Endothelial cell of umbilical vein (primary cell): ENCODE measurements at regions not wholly inside any gene's neighbourhood (a gene's known extent, or its start where the extent isn't known, plus 50 kb on each side); places are given as distances from the start of the nearest gene placed in this dataset.

Experiments
- BruUV-seq: library from RNA; stranded (reverse); fragments of 400-500 nt; replicated peaks from 2 replicates; lab custom pipeline; 2021; lab: Mats Ljungman, UMichigan
- CTCF ChIA-PET: fragments of 300-600, 350-600 bp; sonication (Branson Sonifier 250); formaldehyde crosslinking; loops from one replicate; lab custom pipeline; 2021; ENCODE audit warnings: antibody characterized with exemption, inconsistent platforms; lab: Charles Lee
- POLR2A ChIA-PET: fragments of 300-600, 350-600 bp; sonication (Branson Sonifier 250); formaldehyde crosslinking; loops from one replicate; lab custom pipeline; 2021; ENCODE audit warnings: antibody characterized with exemption, inconsistent platforms; lab: Charles Lee
- DNase-seq: peaks from one replicate; pipeline ENCODE4 v3.0.0-alpha.2; 2011; ENCODE audit warnings: low read depth, low spot score
- FAIRE-seq: peaks from 2 replicates; lab custom pipeline; 2011; peaks lifted over from hg19 to GRCh38; lab: Jason Lieb, UNC
- H2AFZ ChIP-seq: 2 replicates; pipeline ENCODE4 v1.6.0; 2012; ENCODE audit warnings: low read depth, low read length, control low read depth, inconsistent platforms
- H3K27ac ChIP-seq: 2 replicates; pipeline ENCODE4 v1.5.1; 2011; ENCODE audit warnings: low read depth, mild to moderate bottlenecking, control low read depth, low read length, moderate library complexity; ENCODE audit not compliant: insufficient read depth
- H3K27me3 ChIP-seq, 2 experiments: 2 replicates each; pipeline versions ENCODE4 v1.6.0 to v1.6.1; 2011; ENCODE audit warnings: low read length in 2 of 2, mixed read lengths in 1 of 2; ENCODE audit not compliant: control insufficient read depth in 2 of 2, insufficient read depth in 2 of 2
- H3K36me3 ChIP-seq, 2 experiments: 2 replicates in 1 of 2; 3 replicates in 1 of 2; pipeline ENCODE4 v1.5.1; 2011; ENCODE audit warnings: low read length in 2 of 2, mild to moderate bottlenecking in 1 of 2, moderate library complexity in 1 of 2; ENCODE audit not compliant: control insufficient read depth in 2 of 2, insufficient read depth in 2 of 2; ENCODE audit errors: extremely low read depth in 1 of 2
- H3K4me1 ChIP-seq: 3 replicates; pipeline ENCODE4 v1.5.1; 2011; ENCODE audit warnings: mild to moderate bottlenecking, low read length; ENCODE audit not compliant: control insufficient read depth, insufficient read depth; ENCODE audit errors: extremely low read depth
- H3K4me2 ChIP-seq: 2 replicates; pipeline ENCODE4 v1.6.1; 2011; ENCODE audit warnings: low read length, control low read depth, mixed read lengths; ENCODE audit not compliant: insufficient read depth
- H3K4me3 ChIP-seq, 3 experiments: fragments of 200-600 bp in 1 of 3; sonication (generic), shearing (Covaris generic) in 1 of 3; replicated peaks in 1 of 3; 2 replicates each; pipeline ENCODE4 v1.5.1; 2011 to 2016; ENCODE audit warnings: control low read depth in 3 of 3, low read length in 3 of 3, mild to moderate bottlenecking in 2 of 3, inconsistent platforms in 1 of 3, low read depth in 1 of 3, moderate library complexity in 1 of 3; ENCODE audit not compliant: insufficient read depth in 1 of 3
- H3K79me2 ChIP-seq: 2 replicates; pipeline ENCODE4 v1.6.0; 2012; ENCODE audit warnings: low read length, inconsistent platforms; ENCODE audit not compliant: control insufficient read depth, insufficient read depth
- H3K9ac ChIP-seq: replicated peaks from 2 replicates; pipeline ENCODE3; 2011; ENCODE audit warnings: low read length, control low read depth; ENCODE audit not compliant: insufficient read depth; ENCODE audit errors: extremely low read depth
- H3K9me1 ChIP-seq: replicated peaks from 3 replicates; pipeline ENCODE4 v1.6.0; 2011; ENCODE audit warnings: mild to moderate bottlenecking, low read length; ENCODE audit not compliant: control insufficient read depth, insufficient read depth; ENCODE audit errors: extremely low read depth
- H3K9me3 ChIP-seq: replicated peaks from 2 replicates; pipeline ENCODE4 v1.5.1; 2012; ENCODE audit warnings: low read length, inconsistent platforms; ENCODE audit not compliant: control insufficient read depth, insufficient read depth
- H4K20me1 ChIP-seq: replicated peaks from 2 replicates; pipeline ENCODE3; 2011; ENCODE audit warnings: mild to moderate bottlenecking, low read length; ENCODE audit not compliant: control insufficient read depth, insufficient read depth; ENCODE audit errors: extremely low read depth
- EZH2 ChIP-seq: IDR thresholded peaks from 2 replicates; pipeline ENCODE4 v1.6.1; 2012; ENCODE audit warnings: borderline replicate concordance, low read depth, mild to moderate bottlenecking, moderate library complexity, low read length, inconsistent platforms; ENCODE audit not compliant: severe bottlenecking
- FOS ChIP-seq: IDR thresholded peaks from 2 replicates; pipeline ENCODE4 v1.6.1; 2011; ENCODE audit warnings: mild to moderate bottlenecking, low read length, moderate library complexity, borderline replicate concordance; ENCODE audit not compliant: insufficient read depth
- GATA2 ChIP-seq: IDR thresholded peaks from 2 replicates; pipeline ENCODE4 v1.7.0; 2011; ENCODE audit warnings: low read depth, mild to moderate bottlenecking, moderate library complexity, mixed read lengths, low read length; ENCODE audit not compliant: insufficient read length, insufficient read depth
- JUN ChIP-seq: IDR thresholded peaks from 2 replicates; pipeline ENCODE4 v1.6.1; 2011; ENCODE audit warnings: borderline replicate concordance, low read depth; ENCODE audit not compliant: insufficient read length, insufficient read depth
- MYC ChIP-seq: IDR thresholded peaks from one replicate; pipeline ENCODE4 v1.6.1; 2011; ENCODE audit warnings: mild to moderate bottlenecking, low read depth, low read length
- POLR2A ChIP-seq: IDR thresholded peaks from 2 replicates; pipeline ENCODE4 v1.6.1; 2012; ENCODE audit warnings: low read depth, mild to moderate bottlenecking, control low read depth, low read length
- POLR2AphosphoS5 ChIP-seq: IDR thresholded peaks from 2 replicates; pipeline ENCODE4 v1.6.1; 2012; ENCODE audit warnings: low read depth, mild to moderate bottlenecking, control low read depth, low read length, moderate library complexity; ENCODE audit not compliant: insufficient read depth
- dilution Hi-C: fragments of 300-500 bp; cut with MboI; formaldehyde crosslinking; loops from one replicate; pipeline ENCODE4 v1.15.0; 2019; ENCODE audit warnings: low sequenced_read_pairs; ENCODE audit not compliant: extremely low pct_ligation_motif_present
- intact Hi-C: fragments of 100-400 bp; cut with micrococcal nuclease; formaldehyde crosslinking; loops from one replicate; pipeline ENCODE4 v1.10.0; 2022
- TF ChIP-seq, protein P1 (sequence below): IDR thresholded peaks from 2 replicates; pipeline ENCODE4 v1.6.1; 2011; ENCODE audit not compliant: insufficient read depth, insufficient read length
- TF ChIP-seq, protein P2 (sequence below), 2 donors: IDR thresholded peaks; 1 replicate in 1 of 2; 2 replicates in 1 of 2; pipeline ENCODE4 v1.5.1; 2011; ENCODE audit warnings: low read length in 2 of 2, mild to moderate bottlenecking in 2 of 2, moderate library complexity in 2 of 2, control low read depth in 1 of 2, inconsistent platforms in 1 of 2, low read depth in 1 of 2; ENCODE audit not compliant: insufficient read depth in 1 of 2; ENCODE audit errors: extremely low read depth in 1 of 2

- no TSS peak for BruUV-seq
- dilution Hi-C loops (no loop called here), intact Hi-C loops (no loop called here)
- POLR2A ChIA-PET: no interaction called here
- Histone ChIP-seq H3K9me3 (no peaks in the 10 kb centered on the region), H3K9me1 (no peaks in the 10 kb centered on the region), H3K36me3 (no peaks in the 10 kb centered on the region), H3K79me2 (no peaks in the 10 kb centered on the region), H3K4me2 (no peak overlapping the region), H3K27ac (no peak overlapping the region), H4K20me1 (no peaks in the 10 kb centered on the region), H3K9ac (no peak overlapping the region), H2AFZ (no peak overlapping the region), H3K4me3 (no peak overlapping the region), H3K27me3 (no peaks in the 10 kb centered on the region), H3K4me1 (no peaks in the 10 kb centered on the region)
- DNase-seq (no peak), FAIRE-seq (no peak)
- CTCF ChIA-PET: interaction anchor here (1.6 kb wide), 1 partner anchor 9 kb away, joined by 5 read pairs; no protein-coding TSS in a partner anchor
- no peak for TF ChIP-seq EZH2
- TF ChIP-seq POLR2AphosphoS5: no peak
- no peak for TF ChIP-seq FOS
- TF ChIP-seq GATA2: no peak
- TF ChIP-seq JUN: no peak
- no peak for TF ChIP-seq MYC
- TF ChIP-seq, protein P1, sequence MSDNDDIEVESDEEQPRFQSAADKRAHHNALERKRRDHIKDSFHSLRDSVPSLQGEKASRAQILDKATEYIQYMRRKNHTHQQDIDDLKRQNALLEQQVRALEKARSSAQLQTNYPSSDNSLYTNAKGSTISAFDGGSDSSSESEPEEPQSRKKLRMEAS: no peak
- no peak for TF ChIP-seq POLR2A
Observed at GRCh38 chr9:16248822-16249221, 621.6 kb downstream of the BNC2 start.

- POLR2A ChIA-PET: no interaction called here
- FAIRE-seq: no peak
- H3K9me3 ChIP-seq: no peaks in the 10 kb centered on the region
- CTCF ChIA-PET: no interaction called here
- H3K27me3 ChIP-seq: peaks cover 0 to 1% of the 10 kb centered on the region in 2 experiments
- H3K4me3 ChIP-seq: no peak overlapping the region
- H3K36me3 ChIP-seq: no peaks in the 10 kb centered on the region
- intact Hi-C loops (no loop called here), dilution Hi-C loops (no loop called here)
- no peak overlapping the region for H3K9ac ChIP-seq
- no peak overlapping the region for H3K27ac ChIP-seq
- no TSS peak for BruUV-seq
- no peak overlapping the region for H2AFZ ChIP-seq
- no peaks in the 10 kb centered on the region for H3K4me1 ChIP-seq
- no peak overlapping the region for H3K4me2 ChIP-seq
- DNase-seq: no peak
- H3K9me1 ChIP-seq: no peaks in the 10 kb centered on the region
- TF ChIP-seq, protein P1: no peak
- TF ChIP-seq JUN (no peak), EZH2 (no peak), GATA2 (no peak), POLR2AphosphoS5 (no peak), MYC (no peak), POLR2A (no peak), FOS (no peak)
- TF ChIP-seq, protein P2, sequence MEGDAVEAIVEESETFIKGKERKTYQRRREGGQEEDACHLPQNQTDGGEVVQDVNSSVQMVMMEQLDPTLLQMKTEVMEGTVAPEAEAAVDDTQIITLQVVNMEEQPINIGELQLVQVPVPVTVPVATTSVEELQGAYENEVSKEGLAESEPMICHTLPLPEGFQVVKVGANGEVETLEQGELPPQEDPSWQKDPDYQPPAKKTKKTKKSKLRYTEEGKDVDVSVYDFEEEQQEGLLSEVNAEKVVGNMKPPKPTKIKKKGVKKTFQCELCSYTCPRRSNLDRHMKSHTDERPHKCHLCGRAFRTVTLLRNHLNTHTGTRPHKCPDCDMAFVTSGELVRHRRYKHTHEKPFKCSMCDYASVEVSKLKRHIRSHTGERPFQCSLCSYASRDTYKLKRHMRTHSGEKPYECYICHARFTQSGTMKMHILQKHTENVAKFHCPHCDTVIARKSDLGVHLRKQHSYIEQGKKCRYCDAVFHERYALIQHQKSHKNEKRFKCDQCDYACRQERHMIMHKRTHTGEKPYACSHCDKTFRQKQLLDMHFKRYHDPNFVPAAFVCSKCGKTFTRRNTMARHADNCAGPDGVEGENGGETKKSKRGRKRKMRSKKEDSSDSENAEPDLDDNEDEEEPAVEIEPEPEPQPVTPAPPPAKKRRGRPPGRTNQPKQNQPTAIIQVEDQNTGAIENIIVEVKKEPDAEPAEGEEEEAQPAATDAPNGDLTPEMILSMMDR (IDR thresholded peaks at IDR 0.05; ENCODE audit: extremely low read depth in 1 of 2, insufficient read depth in 1 of 2, low read depth in 1 of 2, low read length in 2 of 2): no peak
- H4K20me1 ChIP-seq: no peaks in the 10 kb centered on the region
- no peaks in the 10 kb centered on the region for H3K79me2 ChIP-seq
Observed at GRCh38 chr9:16252616-16253015, 617.9 kb downstream of the BNC2 start.
